H9 (cell line): ENCODE measurements at regions not wholly inside any gene's neighbourhood (a gene's known extent, or its start where the extent isn't known, plus 50 kb on each side); places are given as distances from the start of the nearest gene placed in this dataset.

ENCODE experiments used
- DNase-seq: peaks from one replicate; pipeline ENCODE4 v3.0.0-alpha.2; 2017
- H2AFZ ChIP-seq: one replicate; pipeline ENCODE4 v1.6.1; 2013; ENCODE audit warnings: mild to moderate bottlenecking, low read length, control low read depth, moderate library complexity
- H2AK5ac ChIP-seq: 2 replicates; pipeline ENCODE4 v1.6.1; 2013; ENCODE audit warnings: low read length, control low read depth, mixed read lengths; ENCODE audit not compliant: insufficient read length
- H2BK120ac ChIP-seq: one replicate; pipeline ENCODE4 v1.6.1; 2013; ENCODE audit warnings: low read depth, mild to moderate bottlenecking, low read length, control low read depth, inconsistent platforms; ENCODE audit not compliant: poor library complexity, severe bottlenecking
- H2BK12ac ChIP-seq: 2 replicates; pipeline ENCODE4 v1.6.1; 2013; ENCODE audit warnings: low read length, control low read depth, mixed read lengths, low read depth; ENCODE audit not compliant: insufficient read length
- H2BK15ac ChIP-seq: 2 replicates; pipeline ENCODE4 v1.6.1; 2013; ENCODE audit warnings: low read depth, low read length, control low read depth
- H2BK20ac ChIP-seq: one replicate; pipeline ENCODE4 v1.6.1; 2013; ENCODE audit warnings: low read depth, mild to moderate bottlenecking, low read length, control low read depth, inconsistent platforms; ENCODE audit not compliant: poor library complexity, severe bottlenecking
- H2BK5ac ChIP-seq: 2 replicates; pipeline ENCODE4 v1.6.1; 2013; ENCODE audit warnings: low read length, control low read depth, mixed read lengths; ENCODE audit not compliant: insufficient read length
- H3K14ac ChIP-seq: 2 replicates; pipeline ENCODE4 v1.6.1; 2013; ENCODE audit warnings: low read length, control low read depth; ENCODE audit not compliant: insufficient read depth
- H3K18ac ChIP-seq: 2 replicates; pipeline ENCODE4 v1.6.1; 2013; ENCODE audit warnings: low read depth, mild to moderate bottlenecking, mixed read lengths, low read length, control low read depth; ENCODE audit not compliant: insufficient read length
- H3K23ac ChIP-seq: 2 replicates; pipeline ENCODE4 v1.6.1; 2013; ENCODE audit warnings: low read length, control low read depth, mixed read lengths, low read depth; ENCODE audit not compliant: insufficient read length
- H3K23me2 ChIP-seq: 2 replicates; pipeline ENCODE4 v1.6.1; 2013; ENCODE audit warnings: low read depth, mild to moderate bottlenecking, mixed read lengths, low read length, control low read depth; ENCODE audit not compliant: insufficient read length, poor library complexity, severe bottlenecking
- H3K27ac ChIP-seq: 2 replicates; pipeline ENCODE4 v1.5.1; 2013; ENCODE audit warnings: low read length, control low read depth, mixed read lengths, low read depth; ENCODE audit not compliant: insufficient read length
- H3K27me3 ChIP-seq: 2 replicates; pipeline ENCODE4 v1.6.1; 2013; ENCODE audit warnings: low read length, control low read depth, inconsistent platforms; ENCODE audit not compliant: insufficient read depth
- H3K4ac ChIP-seq: 2 replicates; pipeline ENCODE4 v1.6.1; 2013; ENCODE audit warnings: low read depth, mild to moderate bottlenecking, control low read depth, inconsistent platforms, low read length, moderate library complexity
- H3K4me1 ChIP-seq: 2 replicates; pipeline ENCODE4 v1.6.1; 2013; ENCODE audit warnings: low read length, control low read depth, inconsistent platforms; ENCODE audit not compliant: insufficient read depth
- H3K4me2 ChIP-seq: 2 replicates; pipeline ENCODE4 v1.6.1; 2013; ENCODE audit warnings: low read length, control low read depth, mixed read lengths; ENCODE audit not compliant: insufficient read length, insufficient read depth
- H3K56ac ChIP-seq: 2 replicates; pipeline ENCODE4 v1.6.1; 2013; ENCODE audit warnings: low read depth, mild to moderate bottlenecking, mixed read lengths, low read length, control low read depth; ENCODE audit not compliant: insufficient read length
- H3K79me1 ChIP-seq: 2 replicates; pipeline ENCODE4 v1.6.1; 2013; ENCODE audit warnings: low read depth, mild to moderate bottlenecking, moderate library complexity, low read length, control low read depth, inconsistent platforms; ENCODE audit not compliant: insufficient read depth, poor library complexity, severe bottlenecking
- H3K79me2 ChIP-seq: 2 replicates; pipeline ENCODE4 v1.6.1; 2013; ENCODE audit warnings: low read length, control low read depth, inconsistent platforms; ENCODE audit not compliant: insufficient read depth
- H3K9ac ChIP-seq: 2 replicates; pipeline ENCODE4 v1.6.1; 2013; ENCODE audit warnings: low read length, control low read depth, mixed read lengths; ENCODE audit not compliant: insufficient read length; ENCODE audit errors: extremely low read depth
- H3K9me3 ChIP-seq: one replicate; pipeline ENCODE4 v1.6.1; 2013; ENCODE audit warnings: low read depth, low read length, inconsistent platforms; ENCODE audit not compliant: control insufficient read depth
- H3T11ph ChIP-seq: one replicate; pipeline ENCODE4 v1.6.1; 2013; ENCODE audit warnings: mild to moderate bottlenecking, low read length, control low read depth, inconsistent platforms
- H4K20me1 ChIP-seq: one replicate; pipeline ENCODE4 v1.6.1; 2013; ENCODE audit not compliant: control insufficient read depth, insufficient read length, insufficient read depth
- H4K5ac ChIP-seq: 2 replicates; pipeline ENCODE4 v1.6.1; 2013; ENCODE audit warnings: low read depth, mild to moderate bottlenecking, mixed read lengths, low read length, control low read depth; ENCODE audit not compliant: insufficient read length
- H4K8ac ChIP-seq: replicated peaks from 2 replicates; pipeline ENCODE4 v1.6.1; 2013; ENCODE audit warnings: low read length, control low read depth, mixed read lengths, low read depth; ENCODE audit not compliant: insufficient read length
- H4K91ac ChIP-seq: 2 replicates; pipeline ENCODE4 v1.6.1; 2013; ENCODE audit warnings: low read depth, mild to moderate bottlenecking, moderate library complexity, mixed read lengths, low read length, control low read depth; ENCODE audit not compliant: insufficient read length
- H3K27ac Mint-ChIP-seq, 3 experiments: 2 replicates in 2 of 3; 3 replicates in 1 of 3; pipeline ENCODE4 v1.8.0; 2020 to 2021; ENCODE audit warnings: mixed read lengths in 3 of 3, mild to moderate bottlenecking in 1 of 3, moderate library complexity in 1 of 3
- H3K27me3 Mint-ChIP-seq: 2 replicates; pipeline ENCODE4 v1.8.0; 2021; ENCODE audit warnings: low read depth, mild to moderate bottlenecking, moderate library complexity, mixed read lengths
- H3K36me3 Mint-ChIP-seq, 3 experiments: 2 replicates in 2 of 3; 3 replicates in 1 of 3; pipeline ENCODE4 v1.8.0; 2020 to 2021; ENCODE audit warnings: low read depth in 3 of 3, mixed read lengths in 3 of 3; ENCODE audit not compliant: insufficient read depth in 1 of 3
- H3K4me1 Mint-ChIP-seq, 2 experiments: 2 replicates each; pipeline ENCODE4 v1.8.0; 2020; ENCODE audit warnings: mixed read lengths in 2 of 2
- H3K4me3 Mint-ChIP-seq, 2 experiments: 2 replicates in 1 of 2; 3 replicates in 1 of 2; pipeline ENCODE4 v1.8.0; 2020 to 2021; ENCODE audit warnings: mild to moderate bottlenecking in 2 of 2, mixed read lengths in 2 of 2, moderate library complexity in 1 of 2
- H3K9me3 Mint-ChIP-seq, 2 experiments: 2 replicates in 1 of 2; 3 replicates in 1 of 2; pipeline ENCODE4 v1.8.0; 2020; ENCODE audit warnings: mild to moderate bottlenecking in 2 of 2, mixed read lengths in 2 of 2, moderate library complexity in 1 of 2
- WGBS: extraction: QIAGEN DNeasy Blood & Tissue Kit; methylation state at CpG from one replicate; pipeline ENCODE4 v1.1.7; 2013; ENCODE audit warnings: missing lambda C conversion rate, low lambda C conversion rate, mixed read lengths; ENCODE audit not compliant: insufficient read length; ENCODE audit errors: extremely low coverage; 5-methylcytosine and 5-hydroxymethylcytosine counted together
- TF ChIP-seq, protein P1 (sequence below): fragments of 200-600 bp; sonication (generic); conservative IDR thresholded peaks from 3 replicates; pipeline ENCODE4 v1.8.0; 2021; ENCODE audit warnings: antibody characterized with exemption, mild to moderate bottlenecking

DNA sequence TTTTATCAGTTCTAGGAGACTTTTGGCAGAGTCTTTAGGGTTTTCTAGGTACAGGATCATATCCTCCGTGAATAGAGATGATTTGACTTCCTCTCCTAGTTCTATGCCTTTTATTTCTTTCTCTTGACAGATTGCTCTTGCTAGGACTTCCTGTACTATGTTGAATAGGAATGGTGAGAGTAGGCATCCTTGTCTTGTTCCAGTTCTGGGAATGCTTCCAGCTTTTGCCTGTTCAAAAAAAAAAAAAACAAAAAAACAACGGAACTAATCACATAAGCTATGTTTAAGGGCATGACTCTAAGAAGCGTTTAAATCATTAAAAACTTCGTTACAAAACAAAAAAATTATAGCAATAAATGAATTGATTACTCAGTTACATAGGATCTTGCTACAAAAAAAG is 145.7 kb downstream of the NUP35 start:
- no peaks in the 10 kb centered on the region for H3K9me3 ChIP-seq
- H3T11ph ChIP-seq: no peak overlapping the region
- H3K27ac Mint-ChIP-seq: no peak overlapping the region
- no peak overlapping the region for H3K56ac ChIP-seq
- no peak overlapping the region for H3K14ac ChIP-seq
- H2BK15ac ChIP-seq: no peak overlapping the region
- no peaks in the 10 kb centered on the region for H3K79me2 ChIP-seq
- no peaks in the 10 kb centered on the region for H3K27me3 ChIP-seq
- H3K4me1 Mint-ChIP-seq: no peaks in the 10 kb centered on the region
- no peaks in the 10 kb centered on the region for H3K27me3 Mint-ChIP-seq
- peaks cover 0 to 10% of the 10 kb centered on the region in 2 experiments; a peak in 3 of 5 replicates for H3K9me3 Mint-ChIP-seq
- WGBS: no CpG with 5 or more reads among the region's 4 CpGs
- no peak overlapping the region for H2AK5ac ChIP-seq
- H3K4ac ChIP-seq: no peak overlapping the region
- no peak overlapping the region for H4K5ac ChIP-seq
- no peaks in the 10 kb centered on the region for H3K79me1 ChIP-seq
- no peaks in the 10 kb centered on the region for H3K36me3 Mint-ChIP-seq
- no peaks in the 10 kb centered on the region for H3K4me1 ChIP-seq
- no peak overlapping the region for H3K27ac ChIP-seq
- DNase-seq: no peak
- H2BK20ac ChIP-seq: no peak overlapping the region
- H3K4me3 Mint-ChIP-seq: no peak overlapping the region
- no peak overlapping the region for H3K23ac ChIP-seq
- no peak overlapping the region for H2BK5ac ChIP-seq
- H3K18ac ChIP-seq: no peak overlapping the region
- TF ChIP-seq, protein P1, sequence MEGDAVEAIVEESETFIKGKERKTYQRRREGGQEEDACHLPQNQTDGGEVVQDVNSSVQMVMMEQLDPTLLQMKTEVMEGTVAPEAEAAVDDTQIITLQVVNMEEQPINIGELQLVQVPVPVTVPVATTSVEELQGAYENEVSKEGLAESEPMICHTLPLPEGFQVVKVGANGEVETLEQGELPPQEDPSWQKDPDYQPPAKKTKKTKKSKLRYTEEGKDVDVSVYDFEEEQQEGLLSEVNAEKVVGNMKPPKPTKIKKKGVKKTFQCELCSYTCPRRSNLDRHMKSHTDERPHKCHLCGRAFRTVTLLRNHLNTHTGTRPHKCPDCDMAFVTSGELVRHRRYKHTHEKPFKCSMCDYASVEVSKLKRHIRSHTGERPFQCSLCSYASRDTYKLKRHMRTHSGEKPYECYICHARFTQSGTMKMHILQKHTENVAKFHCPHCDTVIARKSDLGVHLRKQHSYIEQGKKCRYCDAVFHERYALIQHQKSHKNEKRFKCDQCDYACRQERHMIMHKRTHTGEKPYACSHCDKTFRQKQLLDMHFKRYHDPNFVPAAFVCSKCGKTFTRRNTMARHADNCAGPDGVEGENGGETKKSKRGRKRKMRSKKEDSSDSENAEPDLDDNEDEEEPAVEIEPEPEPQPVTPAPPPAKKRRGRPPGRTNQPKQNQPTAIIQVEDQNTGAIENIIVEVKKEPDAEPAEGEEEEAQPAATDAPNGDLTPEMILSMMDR: no peak
- H3K4me2 ChIP-seq: no peak overlapping the region
- H4K20me1 ChIP-seq: no peaks in the 10 kb centered on the region
- H2BK120ac ChIP-seq: no peak overlapping the region
- H3K9ac ChIP-seq: no peak overlapping the region
- H4K8ac ChIP-seq: no peak overlapping the region
- no peak overlapping the region for H2AFZ ChIP-seq
- no peaks in the 10 kb centered on the region for H3K23me2 ChIP-seq
- H4K91ac ChIP-seq: no peak overlapping the region
- H2BK12ac ChIP-seq: no peak overlapping the region
